Loucy (cell line): ENCODE measurements at regions not wholly inside any gene's neighbourhood (a gene's known extent, or its start where the extent isn't known, plus 50 kb on each side); places are given as distances from the start of the nearest gene placed in this dataset.

Experiments used
- CTCF ChIP-seq: fragments of 200-600 bp; sonication (generic); conservative IDR thresholded peaks from 2 replicates; pipeline ENCODE4 v1.5.1; 2014; ENCODE audit warnings: mild to moderate bottlenecking, antibody characterized with exemption, low read length
- EZH2phosphoT487 ChIP-seq: fragments of 200-600 bp; IDR thresholded peaks from 2 replicates; pipeline ENCODE4 v1.6.1; 2018; ENCODE audit warnings: antibody characterized with exemption, mild to moderate bottlenecking, moderate library complexity, borderline replicate concordance

DNA sequence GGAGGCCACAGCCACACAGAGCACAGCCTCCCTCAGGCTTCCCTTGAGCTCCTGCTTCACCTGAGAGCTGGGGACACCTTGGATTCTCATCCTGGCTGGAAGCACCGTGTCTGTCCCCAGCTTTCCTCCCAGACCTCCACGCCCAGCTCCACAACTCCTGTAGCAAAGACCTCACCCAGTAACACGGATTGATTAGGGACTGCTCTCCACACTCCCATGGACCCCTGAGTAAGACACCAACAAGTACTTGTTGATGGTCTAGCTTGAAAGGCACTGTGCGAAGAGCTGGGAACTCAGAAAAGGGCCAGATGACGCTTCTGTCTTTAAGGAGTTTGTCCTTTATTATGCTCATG is 109.6 kb downstream of the DLL1 start:
- TF ChIP-seq CTCF = no peak
- no peak for TF ChIP-seq EZH2phosphoT487
